ENCODE measurements at regions not wholly inside any gene's neighbourhood (a gene's known extent, or its start where the extent isn't known, plus 50 kb on each side); places are given as distances from the start of the nearest gene placed in this dataset.

DNA sequence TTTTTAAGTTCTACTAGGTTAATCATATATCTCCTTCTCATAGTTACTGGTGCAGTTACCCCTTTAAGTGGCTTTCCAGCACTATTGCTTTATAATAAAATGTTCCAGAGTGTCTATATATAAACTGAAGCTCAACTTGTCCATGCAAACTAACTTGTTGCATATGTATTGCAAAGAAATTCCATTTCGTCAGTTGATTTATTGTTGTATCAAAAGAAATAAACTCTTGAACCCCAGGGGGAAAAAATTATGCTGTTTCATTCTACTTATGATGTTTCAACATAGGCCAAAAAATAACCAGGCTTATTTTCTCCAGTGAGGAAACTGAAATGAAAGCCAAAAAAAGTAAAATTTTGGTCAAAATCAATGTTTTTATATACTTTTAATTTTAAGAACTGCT, 491.9 kb downstream of the NR4A2 start:
- TF ChIP-seq POLR2A (IDR thresholded peaks at IDR 0.05; ENCODE audit: low read depth, low read length): no peak
- no peak for DNase-seq (ENCODE audit: insufficient read length, low spot score)
- FAIRE-seq: no peak

DNA sequence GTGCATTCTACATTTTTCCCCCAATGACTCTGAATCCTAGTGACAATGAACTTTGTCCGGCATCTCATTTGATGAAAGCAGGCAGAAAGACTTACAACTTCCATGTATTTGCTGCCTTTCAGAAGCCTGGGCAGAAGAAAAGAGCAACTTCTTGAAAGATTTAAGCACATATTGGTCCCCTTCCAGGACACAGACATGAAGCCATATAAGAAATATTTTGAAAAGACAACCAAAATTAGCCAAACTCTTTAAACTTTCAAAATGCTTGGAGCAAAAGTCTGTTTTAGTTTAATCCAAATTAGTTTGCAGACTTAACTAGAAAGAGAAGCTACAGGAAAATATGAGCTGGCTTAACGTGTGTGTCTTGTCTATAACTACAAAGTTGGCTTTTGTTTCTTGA, 492.5 kb downstream of the NR4A2 start:
- FAIRE-seq (no peak), DNase-seq (ENCODE audit: insufficient read length, low spot score) (no peak)
- no peak for TF ChIP-seq POLR2A (IDR thresholded peaks at IDR 0.05; ENCODE audit: low read depth, low read length)

DNA sequence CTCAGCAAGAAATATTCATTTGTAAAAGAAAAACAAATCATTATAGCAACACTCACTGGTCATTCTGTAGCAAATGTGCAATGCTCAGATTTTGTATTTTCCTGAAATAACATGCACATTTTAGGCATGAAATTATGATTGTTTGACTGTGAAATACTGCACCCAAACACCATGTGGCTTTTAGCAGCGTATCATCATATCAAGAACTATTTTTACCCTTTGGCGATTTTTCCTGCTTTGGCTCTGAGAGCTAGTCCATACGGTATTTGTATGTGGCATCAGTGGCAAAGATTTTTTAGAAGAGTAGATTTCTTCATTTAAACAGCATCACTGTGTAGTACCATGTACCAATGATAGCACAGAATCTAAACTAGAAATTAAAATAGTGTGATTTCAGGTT, 493.1 kb downstream of the NR4A2 start:
- TF ChIP-seq POLR2A (IDR thresholded peaks at IDR 0.05; ENCODE audit: low read depth, low read length): no peak
- no peak for FAIRE-seq
- no peak for DNase-seq (ENCODE audit: insufficient read length, low spot score)

DNA sequence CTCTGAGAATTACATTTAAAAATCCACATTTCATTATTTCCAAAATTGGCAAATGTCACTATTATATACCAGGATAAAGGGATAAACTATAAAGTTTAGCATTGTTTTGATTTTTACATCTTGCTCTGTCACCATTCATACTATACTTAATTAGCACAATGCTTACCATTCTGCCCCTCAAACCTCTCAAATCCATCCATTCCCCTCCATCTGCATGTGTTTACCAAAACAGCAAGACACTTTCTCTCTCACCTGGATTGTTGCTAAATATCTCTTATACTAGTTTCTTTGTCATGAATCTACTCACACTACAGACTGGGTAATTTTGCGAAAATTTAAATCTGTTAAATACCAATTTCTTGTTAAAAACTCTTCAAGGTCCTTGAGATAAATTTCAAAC, 496.1 kb downstream of the NR4A2 start:
- no peak for TF ChIP-seq POLR2A (IDR thresholded peaks at IDR 0.05; ENCODE audit: low read depth, low read length)
- FAIRE-seq (no peak), DNase-seq (ENCODE audit: insufficient read length, low spot score) (no peak)

DNA sequence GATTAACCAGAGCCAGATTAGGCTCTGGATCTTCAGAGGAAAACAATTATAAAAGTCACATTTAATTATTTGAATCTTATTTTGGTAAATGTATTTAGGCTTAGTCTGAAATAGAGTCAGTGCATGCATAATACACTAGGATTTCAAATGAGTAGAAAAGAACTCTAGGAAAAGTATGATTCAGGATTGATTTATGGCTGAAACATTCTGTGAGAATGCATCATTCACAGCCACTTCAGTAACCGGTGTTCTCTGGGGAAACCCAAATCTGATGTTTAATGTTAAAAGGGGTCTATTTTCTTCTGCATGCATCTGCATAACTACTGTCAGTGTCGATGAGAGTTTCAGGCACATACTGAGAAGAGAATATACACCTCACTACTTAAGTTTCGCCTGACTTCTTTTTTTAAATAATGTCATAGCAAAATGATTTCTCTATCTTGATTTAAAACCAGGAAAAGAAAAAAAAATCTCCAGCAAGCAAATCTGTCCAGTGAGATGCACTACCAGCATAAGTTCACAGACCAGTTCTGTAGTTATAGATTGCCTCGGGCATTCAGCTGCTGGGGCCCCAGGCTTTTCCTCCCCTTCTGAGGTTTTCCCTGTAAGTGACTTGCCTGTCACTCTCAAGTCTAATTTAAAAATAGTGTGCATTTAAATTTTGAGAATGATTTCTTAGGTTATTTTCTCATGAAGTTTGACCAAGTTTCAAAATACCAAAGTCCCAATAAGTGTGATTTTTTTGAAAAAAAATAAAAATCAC, 501.5 kb downstream of the NR4A2 start:
- no peak for DNase-seq (ENCODE audit: insufficient read length, low spot score)
- FAIRE-seq: peak; percentile 66
- TF ChIP-seq POLR2A (IDR thresholded peaks at IDR 0.05; ENCODE audit: low read depth, low read length): no peak

DNA sequence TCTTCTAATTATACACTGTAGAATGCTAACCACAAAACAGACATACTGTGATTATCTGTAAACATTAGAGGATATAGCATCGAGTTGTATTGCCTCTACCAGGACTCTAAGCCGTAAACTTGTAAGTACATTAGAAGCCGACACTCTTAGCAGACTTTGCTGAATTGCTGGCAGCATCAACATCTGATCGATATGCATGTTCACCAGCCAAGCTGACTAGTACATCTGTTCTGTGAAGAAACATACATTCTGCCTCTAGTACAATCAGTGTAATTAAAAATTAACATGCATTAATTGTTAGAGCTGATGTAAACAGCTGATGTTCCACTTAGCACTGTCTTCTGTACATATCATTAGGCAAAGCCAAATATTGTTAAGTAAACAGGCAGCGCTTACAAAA, 502.2 kb downstream of the NR4A2 start:
- FAIRE-seq: peak; percentile 33
- TF ChIP-seq POLR2A (IDR thresholded peaks at IDR 0.05; ENCODE audit: low read depth, low read length): no peak
- DNase-seq (ENCODE audit: insufficient read length, low spot score): no peak

DNA sequence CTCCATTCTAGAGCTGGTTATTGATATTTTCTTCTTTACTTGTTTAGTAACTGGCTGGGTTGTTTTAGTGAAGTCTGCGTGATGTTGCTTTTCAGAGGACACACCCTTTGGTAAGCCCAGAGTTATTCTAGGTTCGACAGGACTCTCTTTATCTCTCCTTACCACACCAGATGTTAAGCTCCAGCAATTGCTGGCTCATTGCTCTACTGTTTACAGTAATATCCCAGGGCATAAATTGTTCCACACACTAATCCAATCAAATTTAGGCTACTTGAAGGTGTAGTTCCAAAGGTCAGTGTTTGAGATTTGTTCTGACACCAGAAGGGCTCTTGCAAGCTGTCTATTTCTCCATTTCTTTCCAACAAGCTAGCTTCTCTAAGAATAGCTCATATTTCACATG, 506.6 kb downstream of the NR4A2 start:
- DNase-seq (ENCODE audit: insufficient read length, low spot score) (no peak), FAIRE-seq (no peak)
- no peak for TF ChIP-seq POLR2A (IDR thresholded peaks at IDR 0.05; ENCODE audit: low read depth, low read length)

DNA sequence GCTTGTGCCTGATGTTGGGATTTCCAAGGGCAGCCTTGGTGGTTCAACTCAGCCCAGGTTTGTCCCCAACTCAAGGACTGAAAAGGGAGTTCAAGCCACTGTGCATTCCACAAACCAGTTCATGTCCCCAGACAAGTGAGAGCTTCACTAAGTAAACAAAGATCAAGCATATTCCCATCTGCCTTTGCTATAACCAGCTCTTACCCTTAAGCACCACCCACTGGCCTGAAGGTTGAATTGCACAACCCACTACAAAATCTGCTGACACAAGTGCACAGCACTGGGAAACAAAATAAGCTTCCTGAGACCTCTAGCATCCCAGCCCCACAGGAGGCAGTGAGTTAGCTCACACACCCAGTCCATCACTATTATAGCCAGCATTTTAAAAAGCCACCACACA, 516.7 kb downstream of the NR4A2 start:
- FAIRE-seq (no peak), DNase-seq (ENCODE audit: insufficient read length, low spot score) (peak; percentile 1)
- TF ChIP-seq POLR2A (IDR thresholded peaks at IDR 0.05; ENCODE audit: low read depth, low read length): no peak

DNA sequence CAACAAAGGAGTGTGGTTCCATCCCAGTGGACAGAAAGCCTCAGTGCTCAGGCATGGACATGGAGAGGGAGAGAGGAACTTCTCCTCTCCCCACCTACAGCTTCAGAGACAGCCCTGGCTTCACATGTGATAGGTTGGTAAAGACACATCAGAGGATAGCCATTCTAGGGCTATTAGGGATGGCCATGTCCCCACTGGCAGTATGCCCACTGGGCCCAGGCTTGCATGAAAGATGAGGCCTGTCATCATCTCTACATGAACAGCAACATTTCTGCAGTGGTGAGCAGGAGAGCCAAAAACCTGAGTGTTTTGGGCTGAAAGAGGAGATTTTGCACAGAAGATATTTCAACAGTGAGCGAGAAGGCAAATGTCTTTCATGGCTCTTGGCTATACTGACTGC, 517.2 kb downstream of the NR4A2 start:
- no peak for FAIRE-seq
- DNase-seq (ENCODE audit: insufficient read length, low spot score): no peak
- TF ChIP-seq POLR2A (IDR thresholded peaks at IDR 0.05; ENCODE audit: low read depth, low read length): no peak

DNA sequence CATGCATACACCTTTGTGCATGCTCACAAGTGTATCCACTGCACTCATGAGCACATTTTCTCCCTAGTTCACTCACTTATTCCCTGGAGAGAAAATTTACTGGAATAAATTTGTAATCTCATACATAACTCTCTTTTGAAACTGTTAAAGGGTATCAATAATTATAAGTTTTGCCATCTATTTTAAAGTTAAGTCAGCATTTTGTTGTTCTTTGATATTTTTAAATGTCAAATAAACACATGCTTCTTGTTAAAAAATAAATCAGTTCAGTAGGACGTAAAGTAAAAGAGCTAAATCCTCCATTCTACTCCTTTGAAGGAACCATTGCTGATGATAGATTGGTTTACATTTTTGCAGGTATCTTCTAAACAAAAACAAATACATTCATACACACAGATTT, 522.1 kb downstream of the NR4A2 start:
- TF ChIP-seq POLR2A (IDR thresholded peaks at IDR 0.05; ENCODE audit: low read depth, low read length): no peak
- no peak for FAIRE-seq

DNA sequence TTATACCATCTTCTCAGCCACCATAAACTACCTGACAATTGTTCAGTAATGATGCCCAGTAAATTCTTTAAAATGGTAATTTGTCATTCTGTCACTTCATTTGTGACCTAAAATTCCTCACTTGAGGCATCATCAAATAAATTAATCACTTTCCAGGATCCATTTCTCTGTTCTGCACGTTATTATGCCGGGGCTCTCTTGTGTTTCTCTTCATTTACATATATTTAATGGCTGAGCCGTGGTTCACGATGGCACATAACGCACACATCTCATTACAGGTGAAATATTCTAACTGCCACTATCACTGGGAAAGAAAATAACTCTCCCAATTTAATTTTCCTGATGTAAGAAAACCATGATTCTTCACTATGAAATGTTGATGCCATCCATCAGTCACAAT, 529.6 kb downstream of the NR4A2 start:
- no peak for DNase-seq (ENCODE audit: insufficient read length, low spot score)
- no peak for TF ChIP-seq POLR2A (IDR thresholded peaks at IDR 0.05; ENCODE audit: low read depth, low read length)
- no peak for FAIRE-seq

More for the DNA sequence above, 522.1 kb downstream of the NR4A2 start:
- DNase-seq (ENCODE audit: insufficient read length, low spot score): no peak

DNA sequence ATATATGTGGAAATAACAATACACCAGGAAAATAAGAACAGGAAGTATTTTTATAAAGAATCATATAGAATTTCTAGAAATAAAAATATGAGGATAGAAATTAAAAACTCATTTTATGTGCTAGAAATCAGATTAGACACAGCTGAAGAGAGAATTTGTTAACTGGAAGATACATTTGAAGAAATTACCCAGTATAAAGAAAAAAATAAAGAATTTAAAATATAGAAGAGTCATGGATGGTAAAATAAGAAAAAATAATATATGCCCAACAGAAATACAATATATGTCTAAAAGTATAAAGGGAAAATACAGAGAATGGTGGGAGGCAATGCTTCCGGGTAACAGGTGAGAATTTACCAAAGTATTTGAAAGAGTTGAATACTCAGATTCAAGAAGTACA, 539.9 kb downstream of the NR4A2 start:
- no peak for TF ChIP-seq POLR2A (IDR thresholded peaks at IDR 0.05; ENCODE audit: low read depth, low read length)
- no peak for DNase-seq (ENCODE audit: insufficient read length, low spot score)
- FAIRE-seq: no peak

DNA sequence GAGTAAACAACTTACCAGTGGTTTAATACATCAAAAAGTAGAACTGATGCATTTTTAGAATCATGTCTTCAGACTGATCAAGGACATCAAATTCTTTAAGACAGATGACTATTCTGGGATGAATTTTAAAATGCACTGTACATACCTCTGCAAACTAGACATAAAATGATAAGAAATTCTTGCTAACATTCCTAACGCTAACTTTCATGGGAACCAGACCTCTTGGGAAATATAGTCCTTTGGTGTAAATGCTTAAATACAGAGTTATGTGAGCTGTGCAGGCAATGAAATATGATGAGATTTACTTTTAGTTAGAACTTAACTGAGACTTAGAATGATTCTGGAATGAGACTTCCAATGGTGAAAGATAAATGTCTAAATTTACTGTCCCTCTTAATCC, 562.0 kb downstream of the NR4A2 start:
- DNase-seq (ENCODE audit: insufficient read length, low spot score) (no peak), FAIRE-seq (no peak)
- no peak for TF ChIP-seq POLR2A (IDR thresholded peaks at IDR 0.05; ENCODE audit: low read depth, low read length)

DNA sequence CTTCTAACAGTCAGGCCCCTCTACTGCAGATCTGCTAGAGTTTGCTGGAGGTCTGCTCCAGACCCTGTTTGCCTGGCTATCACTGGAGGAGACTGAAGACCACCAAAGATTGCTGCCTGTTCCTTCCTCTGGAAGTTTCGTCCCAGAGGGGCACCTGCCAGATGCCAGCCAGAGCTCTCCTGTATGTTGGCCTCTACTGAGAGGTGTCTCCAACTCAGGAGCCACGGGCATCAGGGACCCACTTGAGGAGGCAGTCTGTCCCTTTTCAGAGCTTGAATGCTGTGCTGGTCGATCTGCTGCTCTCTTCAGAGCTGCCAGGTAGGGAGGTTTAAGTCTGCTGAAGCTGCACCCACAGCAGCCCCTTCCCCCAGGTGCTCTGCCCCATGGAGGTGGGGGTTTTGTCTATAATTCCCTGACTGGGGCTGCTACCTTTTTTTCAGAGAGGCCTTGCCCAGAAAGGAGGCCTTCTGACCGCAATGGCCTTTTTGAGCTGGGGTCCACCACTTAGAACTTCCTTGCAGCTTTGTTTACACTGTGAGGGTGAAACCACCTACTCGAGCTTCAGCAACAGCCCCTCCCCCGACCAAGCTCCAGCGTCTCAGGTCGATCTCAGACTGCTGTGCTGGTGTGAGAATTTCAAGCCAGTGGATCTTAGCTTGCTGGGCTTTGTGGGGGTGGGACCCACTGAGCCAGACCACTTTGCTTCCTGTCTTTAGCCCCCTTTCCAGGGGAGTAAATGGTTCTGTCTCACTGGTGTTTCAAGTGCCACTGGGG, 566.0 kb downstream of the NR4A2 start:
- FAIRE-seq (no peak), DNase-seq (ENCODE audit: insufficient read length, low spot score) (no peak)
- TF ChIP-seq POLR2A (IDR thresholded peaks at IDR 0.05; ENCODE audit: low read depth, low read length): no peak

DNA sequence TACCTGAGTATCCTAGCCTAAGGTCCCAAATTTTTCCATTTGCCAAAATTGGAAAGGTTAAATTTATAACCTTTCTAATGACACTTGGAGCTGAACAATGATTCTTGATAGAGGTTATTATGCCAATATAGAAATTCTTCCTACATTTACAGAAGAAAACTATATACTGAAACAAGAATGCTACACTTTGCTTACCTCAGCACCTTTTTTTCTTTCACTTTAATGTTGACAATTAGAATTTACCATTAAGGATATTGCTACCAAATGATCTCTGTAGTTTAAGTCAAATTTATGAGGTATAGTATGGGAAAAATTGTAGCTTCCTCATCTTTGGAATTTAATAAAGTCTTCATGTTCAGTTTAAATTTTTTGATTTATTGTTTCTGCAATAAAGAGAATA, 577.0 kb downstream of the NR4A2 start:
- FAIRE-seq (no peak), DNase-seq (ENCODE audit: insufficient read length, low spot score) (no peak)
- TF ChIP-seq POLR2A (IDR thresholded peaks at IDR 0.05; ENCODE audit: low read depth, low read length): no peak
